Keratinocyte (primary cell): ENCODE measurements at regions not wholly inside any gene's neighbourhood (a gene's known extent, or its start where the extent isn't known, plus 50 kb on each side); places are given as distances from the start of the nearest gene placed in this dataset.

Experiments
- EZH2 ChIP-seq: IDR thresholded peaks from one replicate; pipeline ENCODE4 v1.6.1; 2012; ENCODE audit warnings: inconsistent platforms, mild to moderate bottlenecking, low read length, moderate library complexity
- TF ChIP-seq, protein P1 (sequence below), 3 experiments: IDR thresholded peaks in 1 of 3; conservative IDR thresholded peaks in 1 of 3; optimal IDR thresholded peaks in 1 of 3; 2 replicates in 2 of 3; 3 replicates in 1 of 3; pipeline versions ENCODE3 to v1.5.1; 2011; ENCODE audit warnings: low read length in 3 of 3, mild to moderate bottlenecking in 3 of 3, moderate library complexity in 2 of 3, control low read depth in 1 of 3, inconsistent platforms in 1 of 3; ENCODE audit not compliant: insufficient read depth in 2 of 3; ENCODE audit errors: extremely low read depth in 1 of 3

DNA sequence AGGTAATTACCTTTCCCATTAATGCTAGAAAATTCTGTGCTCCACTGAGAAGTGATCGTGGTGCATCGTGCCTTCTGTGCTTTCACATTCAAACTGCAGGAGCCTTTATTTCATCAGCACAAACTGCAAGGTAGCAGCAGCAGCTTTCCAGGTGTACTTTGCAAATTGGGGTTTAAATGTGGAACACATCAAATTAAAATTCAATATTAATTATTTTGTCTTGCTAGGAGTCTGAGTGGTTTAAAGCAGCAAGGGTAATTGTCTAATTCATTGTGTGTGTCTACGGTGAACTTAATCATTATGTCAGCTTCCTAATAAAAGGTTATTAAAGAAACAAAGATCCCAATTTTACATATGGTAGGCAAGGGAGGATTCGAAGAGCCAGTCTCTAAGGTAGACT lies 180.8 kb upstream of the ATP5MC3 start:
- TF ChIP-seq, protein P1, sequence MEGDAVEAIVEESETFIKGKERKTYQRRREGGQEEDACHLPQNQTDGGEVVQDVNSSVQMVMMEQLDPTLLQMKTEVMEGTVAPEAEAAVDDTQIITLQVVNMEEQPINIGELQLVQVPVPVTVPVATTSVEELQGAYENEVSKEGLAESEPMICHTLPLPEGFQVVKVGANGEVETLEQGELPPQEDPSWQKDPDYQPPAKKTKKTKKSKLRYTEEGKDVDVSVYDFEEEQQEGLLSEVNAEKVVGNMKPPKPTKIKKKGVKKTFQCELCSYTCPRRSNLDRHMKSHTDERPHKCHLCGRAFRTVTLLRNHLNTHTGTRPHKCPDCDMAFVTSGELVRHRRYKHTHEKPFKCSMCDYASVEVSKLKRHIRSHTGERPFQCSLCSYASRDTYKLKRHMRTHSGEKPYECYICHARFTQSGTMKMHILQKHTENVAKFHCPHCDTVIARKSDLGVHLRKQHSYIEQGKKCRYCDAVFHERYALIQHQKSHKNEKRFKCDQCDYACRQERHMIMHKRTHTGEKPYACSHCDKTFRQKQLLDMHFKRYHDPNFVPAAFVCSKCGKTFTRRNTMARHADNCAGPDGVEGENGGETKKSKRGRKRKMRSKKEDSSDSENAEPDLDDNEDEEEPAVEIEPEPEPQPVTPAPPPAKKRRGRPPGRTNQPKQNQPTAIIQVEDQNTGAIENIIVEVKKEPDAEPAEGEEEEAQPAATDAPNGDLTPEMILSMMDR (optimal IDR thresholded peaks at IDR 0.05 in 1 of 3, IDR thresholded peaks at IDR 0.05 in 1 of 3, conservative IDR thresholded peaks at IDR 0.05 in 1 of 3; ENCODE audit: extremely low read depth in 1 of 3, insufficient read depth in 2 of 3, low read length in 3 of 3) = no peak
- TF ChIP-seq EZH2 = no peak
